H1 (cell line): ENCODE measurements at regions not wholly inside any gene's neighbourhood (a gene's known extent, or its start where the extent isn't known, plus 50 kb on each side); places are given as distances from the start of the nearest gene placed in this dataset.

Source experiments
- POU5F1 ChIP-seq: IDR thresholded peaks from 2 replicates; pipeline ENCODE4 v1.6.1; 2011; ENCODE audit warnings: low read depth, mild to moderate bottlenecking, low read length, moderate library complexity
- RXRA ChIP-seq: IDR thresholded peaks from 2 replicates; pipeline ENCODE4 v1.6.1; 2011; ENCODE audit warnings: low read depth, mild to moderate bottlenecking, low read length, moderate library complexity; ENCODE audit not compliant: insufficient read depth
- SIRT6 ChIP-seq: IDR thresholded peaks from one replicate; pipeline ENCODE4 v1.7.1; 2012; ENCODE audit warnings: low read length, inconsistent platforms
- SRF ChIP-seq: IDR thresholded peaks from 2 replicates; pipeline ENCODE4 v1.6.1; 2011; ENCODE audit warnings: mild to moderate bottlenecking, low read depth, low read length, moderate library complexity
- TCF12 ChIP-seq: IDR thresholded peaks from 2 replicates; pipeline ENCODE4 v1.6.1; 2011; ENCODE audit warnings: low read depth, mild to moderate bottlenecking, low read length
- YY1 ChIP-seq: IDR thresholded peaks from 2 replicates; pipeline ENCODE4 v1.6.1; 2011; ENCODE audit warnings: low read depth, mild to moderate bottlenecking, low read length

- TF ChIP-seq RXRA, result no peak
- no peak for TF ChIP-seq TCF12
- TF ChIP-seq SIRT6, result no peak
- no peak for TF ChIP-seq YY1
- no peak for TF ChIP-seq SRF
- no peak for TF ChIP-seq POU5F1
Observed at GRCh38 chr21:16134134-16134533, 404.4 kb downstream of the USP25 start (continued).
